Type B pancreatic cell (in vitro differentiated cells): ENCODE measurements at regions not wholly inside any gene's neighbourhood (a gene's known extent, or its start where the extent isn't known, plus 50 kb on each side); places are given as distances from the start of the nearest gene placed in this dataset.

Experiments used
- DNase-seq: peaks from one replicate; pipeline ENCODE4 v3.0.0; 2021; ENCODE audit warnings: mixed read lengths; ENCODE audit not compliant: unreplicated experiment; ENCODE audit errors: extremely low spot score
- H3K27ac Mint-ChIP-seq: 2 replicates; pipeline ENCODE4 v1.8.0; 2021; ENCODE audit warnings: mild to moderate bottlenecking, mixed read lengths
- H3K27me3 Mint-ChIP-seq: 2 replicates; pipeline ENCODE4 v1.8.0; 2021; ENCODE audit warnings: mixed read lengths
- H3K36me3 Mint-ChIP-seq: 2 replicates; pipeline ENCODE4 v1.8.0; 2021; ENCODE audit warnings: mixed read lengths
- H3K4me1 Mint-ChIP-seq: one replicate; pipeline ENCODE4 v1.8.0; 2021; ENCODE audit warnings: mixed read lengths; ENCODE audit not compliant: unreplicated experiment
- H3K4me3 Mint-ChIP-seq: 2 replicates; pipeline ENCODE4 v1.8.0; 2021; ENCODE audit warnings: mild to moderate bottlenecking, mixed read lengths
- H3K9me3 Mint-ChIP-seq: 2 replicates; pipeline ENCODE4 v1.8.0; 2021; ENCODE audit warnings: mixed read lengths
- TF ChIP-seq, protein P1 (sequence below): fragments of 200-600 bp; sonication (generic); conservative IDR thresholded peaks from 2 replicates; pipeline ENCODE4 v1.5.0; 2021; ENCODE audit warnings: antibody characterized with exemption, mild to moderate bottlenecking

- no peak overlapping the region for H3K4me3 Mint-ChIP-seq
- H3K27me3 Mint-ChIP-seq, result no peaks in the 10 kb centered on the region
- H3K9me3 Mint-ChIP-seq, result peaks cover 4% of the 10 kb centered on the region
- no peak for DNase-seq
- H3K4me1 Mint-ChIP-seq, result no peaks in the 10 kb centered on the region
- peak overlapping the region; percentile 28 for H3K27ac Mint-ChIP-seq
- TF ChIP-seq, protein P1, sequence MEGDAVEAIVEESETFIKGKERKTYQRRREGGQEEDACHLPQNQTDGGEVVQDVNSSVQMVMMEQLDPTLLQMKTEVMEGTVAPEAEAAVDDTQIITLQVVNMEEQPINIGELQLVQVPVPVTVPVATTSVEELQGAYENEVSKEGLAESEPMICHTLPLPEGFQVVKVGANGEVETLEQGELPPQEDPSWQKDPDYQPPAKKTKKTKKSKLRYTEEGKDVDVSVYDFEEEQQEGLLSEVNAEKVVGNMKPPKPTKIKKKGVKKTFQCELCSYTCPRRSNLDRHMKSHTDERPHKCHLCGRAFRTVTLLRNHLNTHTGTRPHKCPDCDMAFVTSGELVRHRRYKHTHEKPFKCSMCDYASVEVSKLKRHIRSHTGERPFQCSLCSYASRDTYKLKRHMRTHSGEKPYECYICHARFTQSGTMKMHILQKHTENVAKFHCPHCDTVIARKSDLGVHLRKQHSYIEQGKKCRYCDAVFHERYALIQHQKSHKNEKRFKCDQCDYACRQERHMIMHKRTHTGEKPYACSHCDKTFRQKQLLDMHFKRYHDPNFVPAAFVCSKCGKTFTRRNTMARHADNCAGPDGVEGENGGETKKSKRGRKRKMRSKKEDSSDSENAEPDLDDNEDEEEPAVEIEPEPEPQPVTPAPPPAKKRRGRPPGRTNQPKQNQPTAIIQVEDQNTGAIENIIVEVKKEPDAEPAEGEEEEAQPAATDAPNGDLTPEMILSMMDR, result no peak
- no peaks in the 10 kb centered on the region for H3K36me3 Mint-ChIP-seq
These were observed 157.9 kb downstream of the MAGEB5 start for GRCh38 chrX:26373829-26374228.

DNA sequence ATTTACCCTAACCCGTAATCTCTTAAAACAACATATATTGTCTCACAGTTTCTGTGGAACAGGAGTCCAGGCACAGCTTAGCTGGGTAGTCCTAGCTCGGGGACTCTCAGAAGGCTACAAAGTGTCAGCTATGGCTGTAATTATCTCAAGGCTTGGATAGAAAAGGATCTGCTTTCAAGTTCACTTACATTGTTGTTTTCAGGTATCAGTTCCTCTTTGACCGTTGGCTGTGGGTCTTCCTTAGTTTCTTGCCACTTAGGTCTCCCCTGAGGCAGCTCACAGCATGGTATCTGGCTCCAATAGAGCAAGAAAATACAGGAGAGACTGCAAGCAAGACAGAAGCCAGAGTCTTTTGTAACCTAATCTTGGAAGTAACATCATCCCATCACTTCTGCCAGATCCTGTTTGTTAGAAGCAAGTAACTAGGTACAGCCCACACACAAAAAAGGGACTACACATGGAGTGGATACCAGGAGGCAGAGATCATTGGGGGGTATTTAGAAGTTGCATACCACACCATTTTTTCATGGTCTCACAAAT lies 137.0 kb downstream of the MAGEB5 start:
- DNase-seq, result no peak
- no peaks in the 10 kb centered on the region for H3K9me3 Mint-ChIP-seq
- no peak overlapping the region for H3K27ac Mint-ChIP-seq
- TF ChIP-seq, protein P1, result no peak
- H3K36me3 Mint-ChIP-seq, result no peaks in the 10 kb centered on the region
- H3K4me3 Mint-ChIP-seq, result no peak overlapping the region
- no peaks in the 10 kb centered on the region for H3K4me1 Mint-ChIP-seq
- no peaks in the 10 kb centered on the region for H3K27me3 Mint-ChIP-seq

- H3K9me3 Mint-ChIP-seq, result no peaks in the 10 kb centered on the region
- TF ChIP-seq, protein P1, result no peak
- DNase-seq, result no peak
- H3K4me3 Mint-ChIP-seq, result no peak overlapping the region
- H3K27me3 Mint-ChIP-seq, result no peaks in the 10 kb centered on the region
- H3K4me1 Mint-ChIP-seq, result no peaks in the 10 kb centered on the region
- no peak overlapping the region for H3K27ac Mint-ChIP-seq
- H3K36me3 Mint-ChIP-seq, result no peaks in the 10 kb centered on the region
These were observed 131.2 kb downstream of the MAGEB5 start for GRCh38 chrX:26347171-26347570.

DNA sequence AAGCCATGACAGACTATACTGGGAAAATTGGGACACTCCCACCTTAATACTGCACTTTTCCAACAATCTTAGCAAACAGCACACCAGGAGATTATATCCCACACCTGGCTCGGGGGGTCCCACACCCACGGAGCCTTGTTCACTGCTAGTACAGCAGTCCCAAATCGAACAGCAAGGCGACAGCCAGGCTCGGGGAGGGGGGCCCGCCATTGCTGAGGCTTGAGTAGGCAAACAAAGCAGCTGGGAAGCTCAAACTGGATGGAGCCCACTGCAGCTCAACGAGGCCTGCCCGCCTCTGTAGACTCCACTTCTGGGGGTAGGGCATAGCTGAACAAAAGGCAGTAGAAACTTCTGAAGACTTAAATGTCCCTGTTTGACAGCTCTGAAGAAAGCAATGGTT lies 118.3 kb downstream of the MAGEB5 start:
- Mint-ChIP-seq H3K4me3 (no peak overlapping the region), H3K9me3 (peaks cover 4% of the 10 kb centered on the region)
- DNase-seq, result no peak

DNA sequence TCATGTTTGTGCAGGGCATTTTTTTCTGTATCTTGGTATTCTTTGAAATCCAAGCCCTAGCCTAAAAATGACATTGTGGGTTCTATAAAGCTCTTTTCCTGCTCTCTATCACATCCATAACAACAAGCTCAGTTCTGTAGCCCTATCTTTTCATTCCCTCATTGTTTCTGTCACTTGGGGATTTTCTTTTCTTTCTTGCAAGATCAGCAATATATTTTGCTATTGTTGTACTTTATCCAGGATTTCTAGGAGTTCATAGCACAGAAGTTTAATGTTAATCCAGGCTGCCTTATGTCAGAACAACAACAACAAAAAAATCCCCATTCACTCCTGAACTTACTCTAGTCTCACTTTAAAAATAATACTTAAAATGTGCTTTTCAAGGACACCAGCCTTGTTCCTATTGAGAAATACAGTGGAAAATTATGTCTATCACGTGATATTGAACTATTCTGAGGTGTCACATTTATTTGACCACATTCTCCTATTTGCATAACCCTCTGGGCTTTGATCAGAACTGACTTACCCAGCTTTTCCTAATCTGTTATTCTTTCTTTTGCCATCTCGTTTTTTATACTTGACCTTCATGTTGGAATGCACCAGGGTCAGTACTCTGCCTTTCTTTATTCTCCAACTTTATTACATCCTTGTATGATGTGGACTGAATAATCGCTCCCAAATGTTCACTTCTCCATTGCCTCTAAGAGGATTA lies 112.8 kb downstream of the MAGEB5 start:
- Mint-ChIP-seq H3K27ac (no peak overlapping the region), H3K4me3 (no peak overlapping the region), H3K27me3 (no peaks in the 10 kb centered on the region), H3K9me3 (no peaks in the 10 kb centered on the region), H3K36me3 (no peaks in the 10 kb centered on the region), H3K4me1 (no peaks in the 10 kb centered on the region)
- TF ChIP-seq, protein P1, result no peak
- DNase-seq, result no peak

More for the DNA sequence above, 118.3 kb downstream of the MAGEB5 start:
- Mint-ChIP-seq H3K4me1 (no peaks in the 10 kb centered on the region), H3K27ac (no peak overlapping the region), H3K36me3 (no peaks in the 10 kb centered on the region), H3K27me3 (no peaks in the 10 kb centered on the region)
- TF ChIP-seq, protein P1, result no peak
